Endothelial cell of umbilical vein (primary cell): ENCODE measurements at regions not wholly inside any gene's neighbourhood (a gene's known extent, or its start where the extent isn't known, plus 50 kb on each side); places are given as distances from the start of the nearest gene placed in this dataset.

Source experiments
- BruUV-seq: library from RNA; stranded (reverse); fragments of 400-500 nt; replicated peaks from 2 replicates; lab custom pipeline; 2021; lab: Mats Ljungman, UMichigan
- CTCF ChIA-PET: fragments of 300-600, 350-600 bp; sonication (Branson Sonifier 250); formaldehyde crosslinking; loops from one replicate; lab custom pipeline; 2021; ENCODE audit warnings: antibody characterized with exemption, inconsistent platforms; lab: Charles Lee
- POLR2A ChIA-PET: fragments of 300-600, 350-600 bp; sonication (Branson Sonifier 250); formaldehyde crosslinking; loops from one replicate; lab custom pipeline; 2021; ENCODE audit warnings: antibody characterized with exemption, inconsistent platforms; lab: Charles Lee
- DNase-seq: peaks from one replicate; pipeline ENCODE4 v3.0.0-alpha.2; 2011; ENCODE audit warnings: low read depth, low spot score
- FAIRE-seq: peaks from 2 replicates; lab custom pipeline; 2011; peaks lifted over from hg19 to GRCh38; lab: Jason Lieb, UNC
- H2AFZ ChIP-seq: 2 replicates; pipeline ENCODE4 v1.6.0; 2012; ENCODE audit warnings: low read depth, low read length, control low read depth, inconsistent platforms
- H3K27ac ChIP-seq: 2 replicates; pipeline ENCODE4 v1.5.1; 2011; ENCODE audit warnings: low read depth, mild to moderate bottlenecking, control low read depth, low read length, moderate library complexity; ENCODE audit not compliant: insufficient read depth
- H3K27me3 ChIP-seq, 2 experiments: 2 replicates each; pipeline versions ENCODE4 v1.6.0 to v1.6.1; 2011; ENCODE audit warnings: low read length in 2 of 2, mixed read lengths in 1 of 2; ENCODE audit not compliant: control insufficient read depth in 2 of 2, insufficient read depth in 2 of 2
- H3K36me3 ChIP-seq, 2 experiments: 2 replicates in 1 of 2; 3 replicates in 1 of 2; pipeline ENCODE4 v1.5.1; 2011; ENCODE audit warnings: low read length in 2 of 2, mild to moderate bottlenecking in 1 of 2, moderate library complexity in 1 of 2; ENCODE audit not compliant: control insufficient read depth in 2 of 2, insufficient read depth in 2 of 2; ENCODE audit errors: extremely low read depth in 1 of 2
- H3K4me1 ChIP-seq: 3 replicates; pipeline ENCODE4 v1.5.1; 2011; ENCODE audit warnings: mild to moderate bottlenecking, low read length; ENCODE audit not compliant: control insufficient read depth, insufficient read depth; ENCODE audit errors: extremely low read depth
- H3K4me2 ChIP-seq: 2 replicates; pipeline ENCODE4 v1.6.1; 2011; ENCODE audit warnings: low read length, control low read depth, mixed read lengths; ENCODE audit not compliant: insufficient read depth
- H3K4me3 ChIP-seq, 3 experiments: fragments of 200-600 bp in 1 of 3; sonication (generic), shearing (Covaris generic) in 1 of 3; replicated peaks in 1 of 3; 2 replicates each; pipeline ENCODE4 v1.5.1; 2011 to 2016; ENCODE audit warnings: control low read depth in 3 of 3, low read length in 3 of 3, mild to moderate bottlenecking in 2 of 3, inconsistent platforms in 1 of 3, low read depth in 1 of 3, moderate library complexity in 1 of 3; ENCODE audit not compliant: insufficient read depth in 1 of 3
- H3K79me2 ChIP-seq: 2 replicates; pipeline ENCODE4 v1.6.0; 2012; ENCODE audit warnings: low read length, inconsistent platforms; ENCODE audit not compliant: control insufficient read depth, insufficient read depth
- H3K9ac ChIP-seq: replicated peaks from 2 replicates; pipeline ENCODE3; 2011; ENCODE audit warnings: low read length, control low read depth; ENCODE audit not compliant: insufficient read depth; ENCODE audit errors: extremely low read depth
- H3K9me1 ChIP-seq: replicated peaks from 3 replicates; pipeline ENCODE4 v1.6.0; 2011; ENCODE audit warnings: mild to moderate bottlenecking, low read length; ENCODE audit not compliant: control insufficient read depth, insufficient read depth; ENCODE audit errors: extremely low read depth
- H3K9me3 ChIP-seq: replicated peaks from 2 replicates; pipeline ENCODE4 v1.5.1; 2012; ENCODE audit warnings: low read length, inconsistent platforms; ENCODE audit not compliant: control insufficient read depth, insufficient read depth
- H4K20me1 ChIP-seq: replicated peaks from 2 replicates; pipeline ENCODE3; 2011; ENCODE audit warnings: mild to moderate bottlenecking, low read length; ENCODE audit not compliant: control insufficient read depth, insufficient read depth; ENCODE audit errors: extremely low read depth
- CTCF ChIP-seq, 2 donors: IDR thresholded peaks; 1 replicate in 1 of 2; 2 replicates in 1 of 2; pipeline ENCODE4 v1.5.1; 2011; ENCODE audit warnings: low read length in 2 of 2, mild to moderate bottlenecking in 2 of 2, moderate library complexity in 2 of 2, control low read depth in 1 of 2, inconsistent platforms in 1 of 2, low read depth in 1 of 2; ENCODE audit not compliant: insufficient read depth in 1 of 2; ENCODE audit errors: extremely low read depth in 1 of 2
- EZH2 ChIP-seq: IDR thresholded peaks from 2 replicates; pipeline ENCODE4 v1.6.1; 2012; ENCODE audit warnings: borderline replicate concordance, low read depth, mild to moderate bottlenecking, moderate library complexity, low read length, inconsistent platforms; ENCODE audit not compliant: severe bottlenecking
- FOS ChIP-seq: IDR thresholded peaks from 2 replicates; pipeline ENCODE4 v1.6.1; 2011; ENCODE audit warnings: mild to moderate bottlenecking, low read length, moderate library complexity, borderline replicate concordance; ENCODE audit not compliant: insufficient read depth
- GATA2 ChIP-seq: IDR thresholded peaks from 2 replicates; pipeline ENCODE4 v1.7.0; 2011; ENCODE audit warnings: low read depth, mild to moderate bottlenecking, moderate library complexity, mixed read lengths, low read length; ENCODE audit not compliant: insufficient read length, insufficient read depth
- JUN ChIP-seq: IDR thresholded peaks from 2 replicates; pipeline ENCODE4 v1.6.1; 2011; ENCODE audit warnings: borderline replicate concordance, low read depth; ENCODE audit not compliant: insufficient read length, insufficient read depth
- MAX ChIP-seq: IDR thresholded peaks from 2 replicates; pipeline ENCODE4 v1.6.1; 2011; ENCODE audit not compliant: insufficient read depth, insufficient read length
- MYC ChIP-seq: IDR thresholded peaks from one replicate; pipeline ENCODE4 v1.6.1; 2011; ENCODE audit warnings: mild to moderate bottlenecking, low read depth, low read length
- POLR2A ChIP-seq: IDR thresholded peaks from 2 replicates; pipeline ENCODE4 v1.6.1; 2012; ENCODE audit warnings: low read depth, mild to moderate bottlenecking, control low read depth, low read length
- POLR2AphosphoS5 ChIP-seq: IDR thresholded peaks from 2 replicates; pipeline ENCODE4 v1.6.1; 2012; ENCODE audit warnings: low read depth, mild to moderate bottlenecking, control low read depth, low read length, moderate library complexity; ENCODE audit not compliant: insufficient read depth
- dilution Hi-C: fragments of 300-500 bp; cut with MboI; formaldehyde crosslinking; loops from one replicate; pipeline ENCODE4 v1.15.0; 2019; ENCODE audit warnings: low sequenced_read_pairs; ENCODE audit not compliant: extremely low pct_ligation_motif_present
- intact Hi-C: fragments of 100-400 bp; cut with micrococcal nuclease; formaldehyde crosslinking; loops from one replicate; pipeline ENCODE4 v1.10.0; 2022

- no peaks in the 10 kb centered on the region for H4K20me1 ChIP-seq
- no peaks in the 10 kb centered on the region for H3K4me1 ChIP-seq
- no peak overlapping the region for H3K4me2 ChIP-seq
- no peak overlapping the region for H3K27ac ChIP-seq
- CTCF ChIA-PET = interaction anchor here (0.8 kb wide), 1 partner anchor 354 kb away, joined by 3 read pairs; no protein-coding TSS in a partner anchor
- no peaks in the 10 kb centered on the region for H3K27me3 ChIP-seq
- DNase-seq = no peak
- FAIRE-seq = no peak
- no peaks in the 10 kb centered on the region for H3K79me2 ChIP-seq
- TF ChIP-seq MYC (no peak), EZH2 (no peak)
- H3K9me3 ChIP-seq = no peaks in the 10 kb centered on the region
- intact Hi-C loops (no loop called here), dilution Hi-C loops (no loop called here)
- H3K9ac ChIP-seq = no peak overlapping the region
- H3K9me1 ChIP-seq = no peaks in the 10 kb centered on the region
- no peaks in the 10 kb centered on the region for H3K36me3 ChIP-seq
- no peak overlapping the region for H2AFZ ChIP-seq
- BruUV-seq = no TSS peak
- POLR2A ChIA-PET = no interaction called here
- no peak overlapping the region for H3K4me3 ChIP-seq
Measured at GRCh38 chr2:41768310-41768709, 279.5 kb upstream of the PKDCC start.

- Histone ChIP-seq H3K36me3 (no peaks in the 10 kb centered on the region), H3K9me1 (no peaks in the 10 kb centered on the region), H2AFZ (no peak overlapping the region), H3K27me3 (no peaks in the 10 kb centered on the region), H4K20me1 (no peaks in the 10 kb centered on the region), H3K9me3 (no peaks in the 10 kb centered on the region), H3K4me3 (no peak overlapping the region), H3K79me2 (no peaks in the 10 kb centered on the region), H3K9ac (no peak overlapping the region), H3K4me2 (no peak overlapping the region), H3K4me1 (no peaks in the 10 kb centered on the region), H3K27ac (no peak overlapping the region)
- FAIRE-seq (no peak), DNase-seq (no peak)
- no TSS peak for BruUV-seq
- dilution Hi-C loops (no loop called here), intact Hi-C loops (no loop called here)
- ChIA-PET CTCF (no interaction called here), POLR2A (no interaction called here)
- TF ChIP-seq MYC (no peak), GATA2 (no peak), POLR2AphosphoS5 (no peak), EZH2 (no peak), POLR2A (no peak), JUN (no peak), CTCF (IDR thresholded peaks at IDR 0.05; ENCODE audit: extremely low read depth in 1 of 2, insufficient read depth in 1 of 2, low read depth in 1 of 2, low read length in 2 of 2) (no peak), FOS (no peak), MAX (no peak)
Measured at GRCh38 chr2:41771710-41772109, 276.1 kb upstream of the PKDCC start.
